Endothelial cell of umbilical vein (primary cell): ENCODE measurements at regions not wholly inside any gene's neighbourhood (a gene's known extent, or its start where the extent isn't known, plus 50 kb on each side); places are given as distances from the start of the nearest gene placed in this dataset.

Experiments
- BruUV-seq: library from RNA; stranded (reverse); fragments of 400-500 nt; replicated peaks from 2 replicates; lab custom pipeline; 2021; lab: Mats Ljungman, UMichigan
- CTCF ChIA-PET: fragments of 300-600, 350-600 bp; sonication (Branson Sonifier 250); formaldehyde crosslinking; loops from one replicate; lab custom pipeline; 2021; ENCODE audit warnings: antibody characterized with exemption, inconsistent platforms; lab: Charles Lee
- POLR2A ChIA-PET: fragments of 300-600, 350-600 bp; sonication (Branson Sonifier 250); formaldehyde crosslinking; loops from one replicate; lab custom pipeline; 2021; ENCODE audit warnings: antibody characterized with exemption, inconsistent platforms; lab: Charles Lee
- DNase-seq: peaks from one replicate; pipeline ENCODE4 v3.0.0-alpha.2; 2011; ENCODE audit warnings: low read depth, low spot score
- FAIRE-seq: peaks from 2 replicates; lab custom pipeline; 2011; peaks lifted over from hg19 to GRCh38; lab: Jason Lieb, UNC
- H2AFZ ChIP-seq: 2 replicates; pipeline ENCODE4 v1.6.0; 2012; ENCODE audit warnings: low read depth, low read length, control low read depth, inconsistent platforms
- H3K27ac ChIP-seq: 2 replicates; pipeline ENCODE4 v1.5.1; 2011; ENCODE audit warnings: low read depth, mild to moderate bottlenecking, control low read depth, low read length, moderate library complexity; ENCODE audit not compliant: insufficient read depth
- H3K27me3 ChIP-seq, 2 experiments: 2 replicates each; pipeline versions ENCODE4 v1.6.0 to v1.6.1; 2011; ENCODE audit warnings: low read length in 2 of 2, mixed read lengths in 1 of 2; ENCODE audit not compliant: control insufficient read depth in 2 of 2, insufficient read depth in 2 of 2
- H3K36me3 ChIP-seq, 2 experiments: 2 replicates in 1 of 2; 3 replicates in 1 of 2; pipeline ENCODE4 v1.5.1; 2011; ENCODE audit warnings: low read length in 2 of 2, mild to moderate bottlenecking in 1 of 2, moderate library complexity in 1 of 2; ENCODE audit not compliant: control insufficient read depth in 2 of 2, insufficient read depth in 2 of 2; ENCODE audit errors: extremely low read depth in 1 of 2
- H3K4me1 ChIP-seq: 3 replicates; pipeline ENCODE4 v1.5.1; 2011; ENCODE audit warnings: mild to moderate bottlenecking, low read length; ENCODE audit not compliant: control insufficient read depth, insufficient read depth; ENCODE audit errors: extremely low read depth
- H3K4me2 ChIP-seq: 2 replicates; pipeline ENCODE4 v1.6.1; 2011; ENCODE audit warnings: low read length, control low read depth, mixed read lengths; ENCODE audit not compliant: insufficient read depth
- H3K4me3 ChIP-seq, 3 experiments: fragments of 200-600 bp in 1 of 3; sonication (generic), shearing (Covaris generic) in 1 of 3; replicated peaks in 1 of 3; 2 replicates each; pipeline ENCODE4 v1.5.1; 2011 to 2016; ENCODE audit warnings: control low read depth in 3 of 3, low read length in 3 of 3, mild to moderate bottlenecking in 2 of 3, inconsistent platforms in 1 of 3, low read depth in 1 of 3, moderate library complexity in 1 of 3; ENCODE audit not compliant: insufficient read depth in 1 of 3
- H3K79me2 ChIP-seq: 2 replicates; pipeline ENCODE4 v1.6.0; 2012; ENCODE audit warnings: low read length, inconsistent platforms; ENCODE audit not compliant: control insufficient read depth, insufficient read depth
- H3K9ac ChIP-seq: replicated peaks from 2 replicates; pipeline ENCODE3; 2011; ENCODE audit warnings: low read length, control low read depth; ENCODE audit not compliant: insufficient read depth; ENCODE audit errors: extremely low read depth
- H3K9me1 ChIP-seq: replicated peaks from 3 replicates; pipeline ENCODE4 v1.6.0; 2011; ENCODE audit warnings: mild to moderate bottlenecking, low read length; ENCODE audit not compliant: control insufficient read depth, insufficient read depth; ENCODE audit errors: extremely low read depth
- H3K9me3 ChIP-seq: replicated peaks from 2 replicates; pipeline ENCODE4 v1.5.1; 2012; ENCODE audit warnings: low read length, inconsistent platforms; ENCODE audit not compliant: control insufficient read depth, insufficient read depth
- H4K20me1 ChIP-seq: replicated peaks from 2 replicates; pipeline ENCODE3; 2011; ENCODE audit warnings: mild to moderate bottlenecking, low read length; ENCODE audit not compliant: control insufficient read depth, insufficient read depth; ENCODE audit errors: extremely low read depth
- CTCF ChIP-seq, 2 donors: IDR thresholded peaks; 1 replicate in 1 of 2; 2 replicates in 1 of 2; pipeline ENCODE4 v1.5.1; 2011; ENCODE audit warnings: low read length in 2 of 2, mild to moderate bottlenecking in 2 of 2, moderate library complexity in 2 of 2, control low read depth in 1 of 2, inconsistent platforms in 1 of 2, low read depth in 1 of 2; ENCODE audit not compliant: insufficient read depth in 1 of 2; ENCODE audit errors: extremely low read depth in 1 of 2
- EZH2 ChIP-seq: IDR thresholded peaks from 2 replicates; pipeline ENCODE4 v1.6.1; 2012; ENCODE audit warnings: borderline replicate concordance, low read depth, mild to moderate bottlenecking, moderate library complexity, low read length, inconsistent platforms; ENCODE audit not compliant: severe bottlenecking
- FOS ChIP-seq: IDR thresholded peaks from 2 replicates; pipeline ENCODE4 v1.6.1; 2011; ENCODE audit warnings: mild to moderate bottlenecking, low read length, moderate library complexity, borderline replicate concordance; ENCODE audit not compliant: insufficient read depth
- GATA2 ChIP-seq: IDR thresholded peaks from 2 replicates; pipeline ENCODE4 v1.7.0; 2011; ENCODE audit warnings: low read depth, mild to moderate bottlenecking, moderate library complexity, mixed read lengths, low read length; ENCODE audit not compliant: insufficient read length, insufficient read depth
- JUN ChIP-seq: IDR thresholded peaks from 2 replicates; pipeline ENCODE4 v1.6.1; 2011; ENCODE audit warnings: borderline replicate concordance, low read depth; ENCODE audit not compliant: insufficient read length, insufficient read depth
- MAX ChIP-seq: IDR thresholded peaks from 2 replicates; pipeline ENCODE4 v1.6.1; 2011; ENCODE audit not compliant: insufficient read depth, insufficient read length
- MYC ChIP-seq: IDR thresholded peaks from one replicate; pipeline ENCODE4 v1.6.1; 2011; ENCODE audit warnings: mild to moderate bottlenecking, low read depth, low read length
- POLR2A ChIP-seq: IDR thresholded peaks from 2 replicates; pipeline ENCODE4 v1.6.1; 2012; ENCODE audit warnings: low read depth, mild to moderate bottlenecking, control low read depth, low read length
- POLR2AphosphoS5 ChIP-seq: IDR thresholded peaks from 2 replicates; pipeline ENCODE4 v1.6.1; 2012; ENCODE audit warnings: low read depth, mild to moderate bottlenecking, control low read depth, low read length, moderate library complexity; ENCODE audit not compliant: insufficient read depth
- dilution Hi-C: fragments of 300-500 bp; cut with MboI; formaldehyde crosslinking; loops from one replicate; pipeline ENCODE4 v1.15.0; 2019; ENCODE audit warnings: low sequenced_read_pairs; ENCODE audit not compliant: extremely low pct_ligation_motif_present
- intact Hi-C: fragments of 100-400 bp; cut with micrococcal nuclease; formaldehyde crosslinking; loops from one replicate; pipeline ENCODE4 v1.10.0; 2022

GRCh38 chr3:20405231-20405630, 219.2 kb upstream of the SGO1 start:
- ChIA-PET CTCF (interaction anchor here (1.4 kb wide), 1 partner anchor 26 kb away, joined by 3 read pairs; no protein-coding TSS in a partner anchor), POLR2A (no interaction called here)
- no peaks in the 10 kb centered on the region for H3K36me3 ChIP-seq
- no peaks in the 10 kb centered on the region for H4K20me1 ChIP-seq
- H3K27me3 ChIP-seq, result no peaks in the 10 kb centered on the region
- H3K4me2 ChIP-seq, result no peak overlapping the region
- H3K9me3 ChIP-seq, result no peaks in the 10 kb centered on the region
- intact Hi-C loops (no loop called here), dilution Hi-C loops (no loop called here)
- no peak for TF ChIP-seq POLR2A
- TF ChIP-seq GATA2, result no peak
- TF ChIP-seq MYC, result no peak
- TF ChIP-seq POLR2AphosphoS5, result no peak
- no peak for TF ChIP-seq CTCF (IDR thresholded peaks at IDR 0.05; ENCODE audit: extremely low read depth in 1 of 2, insufficient read depth in 1 of 2, low read depth in 1 of 2, low read length in 2 of 2)
- no peak for TF ChIP-seq FOS
- no peak for TF ChIP-seq JUN
- TF ChIP-seq MAX, result no peak
- no peak for TF ChIP-seq EZH2
- DNase-seq, result no peak
- FAIRE-seq, result no peak
- H3K4me3 ChIP-seq, result no peak overlapping the region
- H3K9ac ChIP-seq, result no peak overlapping the region
- H2AFZ ChIP-seq, result no peak overlapping the region
- H3K27ac ChIP-seq, result no peak overlapping the region
- H3K9me1 ChIP-seq, result no peaks in the 10 kb centered on the region
- no peaks in the 10 kb centered on the region for H3K4me1 ChIP-seq
- no TSS peak for BruUV-seq
- no peaks in the 10 kb centered on the region for H3K79me2 ChIP-seq
